Dendritic cell treated with granulocyte-macrophage colony-stimulating factor and Interleukin-4, amounts not matched to agents 40 ng/mL and 50 ng/mL, for 4 days (primary cell): ENCODE measurements at regions not wholly inside any gene's neighbourhood (a gene's known extent, or its start where the extent isn't known, plus 50 kb on each side); places are given as distances from the start of the nearest gene placed in this dataset.
"Not testable (repeated sequence)": the region's sequence is repeated elsewhere in the genome, so short reads cannot be mapped to it uniquely, and the experiment has no call there.

Source experiments
- H3K27ac Mint-ChIP-seq: one replicate; pipeline ENCODE4 v1.8.0; 2022; ENCODE audit warnings: mild to moderate bottlenecking, mixed read lengths
- H3K27me3 Mint-ChIP-seq: one replicate; pipeline ENCODE4 v1.8.0; 2022; ENCODE audit warnings: mild to moderate bottlenecking, mixed read lengths
- H3K36me3 Mint-ChIP-seq: one replicate; pipeline ENCODE4 v1.8.0; 2022; ENCODE audit warnings: low read depth, mixed read lengths
- H3K4me1 Mint-ChIP-seq: one replicate; pipeline ENCODE4 v1.8.0; 2022; ENCODE audit warnings: low read depth, mixed read lengths
- H3K4me3 Mint-ChIP-seq: one replicate; pipeline ENCODE4 v1.8.0; 2022; ENCODE audit warnings: mild to moderate bottlenecking, moderate library complexity, mixed read lengths
- H3K9me3 Mint-ChIP-seq: one replicate; pipeline ENCODE4 v1.8.0; 2022; ENCODE audit warnings: mixed read lengths
- intact Hi-C: fragments of 100-400 bp; cut with micrococcal nuclease; formaldehyde crosslinking; loops from one replicate; pipeline ENCODE4 v1.15.0; 2022

DNA sequence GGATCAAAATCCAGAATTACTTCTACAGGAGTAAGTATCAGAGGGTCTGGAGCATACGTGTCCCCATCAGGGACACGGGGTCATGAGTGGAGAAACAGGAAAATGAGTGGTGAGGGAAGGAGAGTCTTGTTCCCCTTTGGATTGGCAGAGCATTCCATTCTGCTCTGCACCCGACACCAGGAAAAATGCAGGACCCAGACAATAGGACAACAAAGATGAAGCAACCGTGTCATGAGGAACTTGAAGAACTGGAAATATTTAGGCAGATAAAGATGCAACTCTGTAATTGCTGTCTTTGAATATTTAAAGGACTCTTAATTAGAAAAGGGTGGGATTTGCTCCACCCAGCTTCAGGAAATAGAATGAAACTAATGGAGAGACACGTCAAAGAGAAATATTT lies 89.0 kb upstream of the BLID start:
- no peak overlapping the region for H3K27ac Mint-ChIP-seq
- H3K9me3 Mint-ChIP-seq = no peaks in the 10 kb centered on the region
- H3K36me3 Mint-ChIP-seq = no peaks in the 10 kb centered on the region
- H3K4me1 Mint-ChIP-seq = peaks cover 12% of the 10 kb centered on the region
- intact Hi-C loops = no loop called here
- no peak overlapping the region for H3K4me3 Mint-ChIP-seq
- H3K27me3 Mint-ChIP-seq = peaks cover 26% of the 10 kb centered on the region

DNA sequence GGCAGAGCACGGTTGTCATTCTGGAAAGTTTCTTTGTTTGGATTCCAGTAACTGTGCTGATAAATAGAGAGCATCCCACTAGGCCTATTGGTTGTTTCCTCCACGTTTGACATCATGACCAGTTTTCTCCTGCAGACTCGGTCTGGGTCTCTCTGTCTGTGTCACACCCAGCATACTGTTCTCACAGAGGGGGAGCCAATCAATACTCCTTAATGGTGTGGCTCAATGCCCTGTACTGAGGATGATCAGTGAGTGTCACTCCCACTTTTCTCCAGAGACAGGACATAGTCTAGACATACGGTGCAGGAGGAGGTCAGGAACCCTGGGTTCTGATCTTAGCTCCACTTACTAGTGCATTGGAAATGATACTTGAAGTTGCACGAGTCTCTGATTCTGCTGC lies 88.2 kb upstream of the BLID start:
- intact Hi-C loops = no loop called here
- Mint-ChIP-seq H3K36me3 (no peaks in the 10 kb centered on the region), H3K9me3 (no peaks in the 10 kb centered on the region), H3K27me3 (peaks cover 26% of the 10 kb centered on the region), H3K4me1 (peaks cover 10% of the 10 kb centered on the region), H3K27ac (no peak overlapping the region), H3K4me3 (no peak overlapping the region)

DNA sequence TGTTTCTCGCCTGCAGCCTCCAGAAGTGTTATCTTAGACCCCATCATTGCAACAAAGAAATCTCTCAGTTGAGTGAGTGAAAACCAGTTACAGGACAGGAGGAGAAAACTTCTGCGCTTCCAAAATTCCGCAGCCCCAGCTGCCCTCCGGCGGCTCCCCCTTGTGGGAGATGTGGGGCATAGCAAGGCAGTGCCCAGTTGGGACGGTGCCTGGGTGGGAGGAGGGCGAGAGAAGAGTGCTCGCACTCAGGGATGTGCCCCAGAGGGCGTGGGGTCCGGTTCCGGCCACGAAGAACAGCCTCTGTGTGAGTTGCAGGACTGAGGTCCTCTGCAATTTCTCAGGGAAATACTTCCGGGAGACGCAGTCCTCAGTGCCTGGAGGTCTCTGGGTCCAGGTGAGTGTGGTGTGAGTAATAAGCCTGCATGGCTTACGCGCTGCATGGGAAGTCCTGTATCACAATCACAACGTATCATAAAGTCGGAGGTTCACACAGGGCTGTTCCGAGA lies 87.0 kb upstream of the BLID start:
- no peaks in the 10 kb centered on the region for H3K36me3 Mint-ChIP-seq
- H3K27ac Mint-ChIP-seq = no peak overlapping the region
- no peaks in the 10 kb centered on the region for H3K9me3 Mint-ChIP-seq
- no peak overlapping the region for H3K4me3 Mint-ChIP-seq
- peaks cover 26% of the 10 kb centered on the region for H3K27me3 Mint-ChIP-seq
- intact Hi-C loops = loop anchor here (1.0 kb wide), 1 partner anchor 547 kb away; no protein-coding TSS in a partner anchor
- peaks cover 10% of the 10 kb centered on the region for H3K4me1 Mint-ChIP-seq

DNA sequence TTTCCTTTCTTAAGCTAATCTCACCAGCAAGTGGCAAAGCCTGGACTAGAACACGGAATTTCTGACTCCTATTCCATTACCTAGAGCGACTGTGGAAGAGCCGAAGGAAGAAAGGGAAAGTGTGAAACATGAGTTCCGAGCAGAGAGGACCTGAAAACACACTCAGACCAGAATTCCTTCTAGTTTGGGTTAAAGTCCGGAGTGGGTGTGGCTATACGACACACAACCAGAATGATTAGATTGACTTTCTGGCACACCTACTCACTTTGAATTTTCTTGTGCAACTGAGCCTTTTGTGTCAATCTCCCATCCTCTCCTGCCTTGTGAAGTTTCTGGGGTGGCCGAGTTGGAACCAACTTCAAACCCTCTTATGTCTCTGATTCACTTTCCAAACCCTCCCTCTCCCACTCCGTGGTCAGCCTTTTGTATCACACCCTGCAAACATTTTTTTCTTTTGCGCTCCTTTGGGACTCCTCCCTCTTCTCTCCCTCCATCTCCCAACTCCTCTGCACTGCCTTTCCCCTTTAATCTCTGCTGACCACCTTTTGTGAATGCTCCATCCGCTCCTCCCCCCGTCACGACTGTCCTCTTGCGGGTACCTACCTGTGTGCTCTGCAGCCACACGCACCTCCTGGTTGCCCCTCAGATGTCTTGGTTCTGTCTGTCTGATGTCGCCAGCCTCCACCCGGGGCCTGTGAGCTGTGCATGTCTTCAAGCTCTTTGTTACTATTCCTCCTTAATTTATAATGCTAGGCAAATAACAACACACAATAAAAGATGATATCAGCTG lies 86.3 kb upstream of the BLID start:
- Mint-ChIP-seq H3K4me3 (no peak overlapping the region), H3K9me3 (no peaks in the 10 kb centered on the region), H3K27ac (no peak overlapping the region), H3K27me3 (peaks cover 26% of the 10 kb centered on the region), H3K4me1 (peaks cover 10% of the 10 kb centered on the region), H3K36me3 (no peaks in the 10 kb centered on the region)
- intact Hi-C loops = no loop called here

DNA sequence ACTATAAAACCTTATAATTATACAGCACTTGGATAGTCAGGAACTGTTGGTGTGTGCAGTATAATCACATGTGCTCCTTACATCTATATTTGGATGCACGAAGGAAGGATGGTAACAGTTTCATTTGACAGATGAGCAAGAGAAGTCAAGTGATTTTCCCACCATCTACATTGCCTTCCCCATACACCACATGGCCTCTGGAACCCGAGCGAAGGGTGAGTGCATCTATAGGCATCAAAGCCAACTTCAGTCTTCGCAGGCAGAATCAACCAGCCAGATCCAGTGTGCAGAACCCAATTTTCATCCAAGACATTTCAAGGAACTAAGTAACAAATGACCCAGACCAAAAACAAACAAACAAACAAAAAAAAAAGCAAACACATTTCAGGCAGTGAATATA lies 85.1 kb upstream of the BLID start:
- H3K36me3 Mint-ChIP-seq = no peaks in the 10 kb centered on the region
- peaks cover 22% of the 10 kb centered on the region for H3K27me3 Mint-ChIP-seq
- H3K27ac Mint-ChIP-seq = no peak overlapping the region
- peaks cover 3% of the 10 kb centered on the region for H3K4me1 Mint-ChIP-seq
- no peak overlapping the region for H3K4me3 Mint-ChIP-seq
- no peaks in the 10 kb centered on the region for H3K9me3 Mint-ChIP-seq
- intact Hi-C loops = no loop called here

DNA sequence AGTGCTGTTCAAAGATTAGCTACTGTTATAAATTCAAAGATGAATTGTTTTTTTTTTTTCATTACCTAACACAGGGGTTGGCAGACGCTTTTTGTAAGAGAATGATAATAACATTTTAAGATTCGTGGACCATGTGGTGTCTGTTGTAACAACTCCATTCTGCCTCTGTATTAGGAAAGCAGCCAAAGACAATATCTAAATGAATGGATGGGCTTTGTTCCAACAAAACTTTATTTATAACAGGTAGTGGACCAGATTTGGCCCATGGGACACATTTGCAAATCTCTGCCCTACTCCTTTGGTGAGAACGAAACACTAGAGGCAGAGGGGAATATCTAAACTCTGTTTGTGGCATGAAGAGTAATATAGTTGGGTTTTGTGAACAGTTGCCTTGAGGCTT lies 83.6 kb upstream of the BLID start:
- intact Hi-C loops = no loop called here
- Mint-ChIP-seq H3K9me3 (no peaks in the 10 kb centered on the region), H3K4me1 (no peaks in the 10 kb centered on the region), H3K36me3 (no peaks in the 10 kb centered on the region), H3K4me3 (no peak overlapping the region), H3K27ac (no peak overlapping the region), H3K27me3 (peaks cover 21% of the 10 kb centered on the region)

DNA sequence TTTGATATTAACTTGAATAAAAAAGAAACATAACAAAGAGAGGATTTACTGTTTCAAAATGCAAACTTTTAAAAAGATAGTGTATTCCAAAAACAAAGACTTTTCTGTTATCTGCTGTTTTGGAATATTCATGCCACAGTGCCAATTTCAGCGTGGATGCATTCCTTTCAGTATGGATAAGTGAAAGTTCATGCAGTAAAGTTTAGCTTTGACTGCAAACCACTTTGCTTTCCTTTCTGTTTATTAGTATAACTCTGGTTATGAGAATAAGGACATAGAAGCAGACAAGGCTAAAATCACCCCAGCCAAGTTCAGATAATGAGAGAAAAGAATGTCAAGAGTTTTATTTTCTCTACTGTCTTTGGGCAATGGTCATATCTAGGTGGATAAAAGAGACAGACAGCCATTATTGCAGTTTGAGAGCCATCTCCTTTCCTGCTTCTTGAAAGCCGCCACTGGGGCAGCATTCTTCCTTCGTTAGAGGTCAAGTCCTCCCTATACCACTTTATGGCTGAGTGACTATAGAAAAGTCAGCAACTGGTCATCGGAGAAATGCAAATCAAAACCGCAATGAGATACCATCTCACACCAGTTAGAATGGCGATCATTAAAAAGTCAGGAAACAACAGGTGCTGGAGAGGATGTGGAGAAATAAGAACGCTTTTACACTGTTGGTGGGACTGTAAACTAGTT lies 82.4 kb upstream of the BLID start:
- H3K4me3 Mint-ChIP-seq = no peak overlapping the region
- H3K27me3 Mint-ChIP-seq = peaks cover 18% of the 10 kb centered on the region
- H3K4me1 Mint-ChIP-seq = no peaks in the 10 kb centered on the region
- intact Hi-C loops = no loop called here
- H3K27ac Mint-ChIP-seq = no peak overlapping the region
- no peaks in the 10 kb centered on the region for H3K36me3 Mint-ChIP-seq
- H3K9me3 Mint-ChIP-seq = no peaks in the 10 kb centered on the region

DNA sequence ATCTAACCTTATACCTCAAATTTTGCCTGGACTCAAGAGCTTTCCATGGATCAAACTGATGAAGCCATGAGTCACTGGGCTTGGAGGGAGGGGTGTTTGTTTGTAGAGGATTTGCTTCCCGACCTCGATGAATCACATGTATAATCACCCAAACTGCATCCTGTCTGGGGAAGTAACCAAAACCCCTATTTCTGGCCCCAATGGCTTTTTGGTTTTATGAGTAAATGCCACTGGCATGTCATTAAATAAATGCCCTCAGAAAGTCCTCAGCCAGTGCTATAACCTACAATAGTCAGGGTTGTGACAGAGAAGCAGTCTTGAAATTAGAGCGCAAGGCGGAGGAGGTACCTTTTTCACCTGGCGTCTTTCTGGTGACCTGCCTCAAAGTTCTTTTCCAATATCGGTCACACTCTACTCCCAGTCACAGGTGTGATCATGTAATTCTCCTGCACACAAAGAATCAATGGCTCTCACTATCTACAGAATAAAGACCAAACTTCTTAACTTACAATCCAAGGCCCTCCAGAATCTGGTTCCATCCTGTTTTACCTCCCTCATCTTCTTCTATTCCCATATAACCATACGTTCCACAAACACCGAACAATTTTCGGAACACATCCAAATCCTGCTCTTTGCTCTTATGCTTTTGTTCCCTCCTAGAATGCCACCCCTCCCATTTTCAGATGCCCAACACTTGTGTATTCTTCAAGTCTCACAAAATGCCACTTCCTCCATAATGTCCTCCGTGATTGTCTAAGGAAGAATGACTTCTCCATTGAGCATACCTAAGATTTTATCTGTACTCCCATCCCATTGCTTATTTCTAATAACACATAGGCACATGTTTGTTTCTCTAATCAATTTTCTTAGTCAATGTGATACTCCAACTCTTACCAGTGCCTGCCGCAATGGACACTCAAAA lies 81.3 kb upstream of the BLID start:
- intact Hi-C loops = no loop called here
- H3K4me3 Mint-ChIP-seq = no peak overlapping the region
- H3K9me3 Mint-ChIP-seq = no peaks in the 10 kb centered on the region
- H3K27me3 Mint-ChIP-seq = peaks cover 7% of the 10 kb centered on the region
- H3K36me3 Mint-ChIP-seq = no peaks in the 10 kb centered on the region
- H3K27ac Mint-ChIP-seq = no peak overlapping the region
- no peaks in the 10 kb centered on the region for H3K4me1 Mint-ChIP-seq

DNA sequence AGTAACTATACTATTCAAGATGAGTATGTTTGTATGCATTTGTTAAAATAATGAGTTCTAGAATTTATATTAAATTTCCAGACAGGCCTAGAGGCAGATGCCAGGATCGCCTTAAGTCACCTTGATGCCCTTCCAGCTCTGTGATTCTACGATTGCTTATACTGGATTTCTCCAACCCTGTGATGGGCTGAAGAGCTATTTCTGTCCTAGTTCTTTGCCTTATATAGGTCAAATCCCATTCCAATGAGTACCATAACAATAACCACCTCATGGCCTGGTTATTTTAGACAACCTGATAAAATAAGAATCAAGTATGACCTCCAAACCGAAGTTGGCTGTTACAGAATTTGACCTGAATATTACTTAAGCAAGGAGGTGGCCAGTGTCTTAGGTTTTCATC lies 79.8 kb upstream of the BLID start:
- H3K27me3 Mint-ChIP-seq = peaks cover 2% of the 10 kb centered on the region
- intact Hi-C loops = no loop called here
- H3K4me3 Mint-ChIP-seq = no peak overlapping the region
- H3K9me3 Mint-ChIP-seq = no peaks in the 10 kb centered on the region
- no peak overlapping the region for H3K27ac Mint-ChIP-seq
- H3K36me3 Mint-ChIP-seq = no peaks in the 10 kb centered on the region
- H3K4me1 Mint-ChIP-seq = no peaks in the 10 kb centered on the region

DNA sequence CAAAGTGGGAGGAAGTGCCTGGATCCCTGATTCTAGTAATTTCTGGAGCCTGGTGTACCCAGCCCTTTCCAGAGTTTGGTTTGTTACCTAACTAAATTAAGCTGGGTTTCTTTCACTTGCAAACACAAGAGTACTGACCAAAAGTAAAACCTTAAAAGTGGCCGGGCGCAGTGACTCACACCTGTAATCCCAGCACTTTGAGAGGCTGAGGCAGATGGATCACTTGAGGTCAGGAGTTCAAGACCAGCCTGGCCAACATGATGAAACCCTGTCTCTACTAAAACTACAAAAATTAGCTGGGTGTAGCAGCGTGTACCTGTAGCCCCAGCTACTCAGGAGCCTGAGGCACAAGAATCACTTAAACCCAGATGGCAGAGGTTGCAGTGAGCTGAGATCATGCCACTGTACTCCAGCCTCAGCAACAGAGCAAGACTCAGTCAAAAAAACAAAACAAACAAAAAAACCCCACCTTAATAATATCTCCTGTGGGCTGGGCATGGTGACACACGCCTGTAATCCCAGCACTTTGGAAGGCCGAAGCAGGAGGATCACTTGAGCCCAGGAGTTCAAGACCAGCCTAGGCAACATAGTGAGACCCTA lies 78.0 kb upstream of the BLID start:
- H3K4me3 Mint-ChIP-seq, intact Hi-C loops, H3K27ac Mint-ChIP-seq, H3K27me3 Mint-ChIP-seq, H3K4me1 Mint-ChIP-seq, H3K9me3 Mint-ChIP-seq, H3K36me3 Mint-ChIP-seq: not testable (repeated sequence)

DNA sequence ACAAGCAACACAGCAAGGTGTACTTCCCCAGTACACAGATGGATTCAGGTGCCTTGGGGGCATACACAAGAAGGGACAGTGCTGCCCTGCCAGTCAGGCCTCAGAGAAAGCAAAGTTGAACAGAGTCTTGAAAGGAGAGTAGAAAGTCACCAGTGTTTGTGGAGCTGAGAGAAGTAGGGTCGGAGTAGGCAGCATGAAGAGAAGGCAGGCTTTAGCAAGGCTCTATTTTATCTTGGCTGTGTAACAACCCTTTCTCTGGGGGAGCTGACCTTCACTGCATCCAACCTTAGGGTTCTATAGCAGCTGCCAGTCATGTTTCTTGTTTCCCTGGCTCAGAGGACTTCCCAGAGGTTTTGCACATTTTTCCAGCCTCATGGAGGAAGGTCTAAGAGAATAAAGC lies 77.4 kb upstream of the BLID start:
- no peaks in the 10 kb centered on the region for H3K36me3 Mint-ChIP-seq
- H3K9me3 Mint-ChIP-seq = no peaks in the 10 kb centered on the region
- H3K27ac Mint-ChIP-seq = no peak overlapping the region
- H3K4me1 Mint-ChIP-seq = no peaks in the 10 kb centered on the region
- no peak overlapping the region for H3K4me3 Mint-ChIP-seq
- intact Hi-C loops = no loop called here
- peaks cover 2% of the 10 kb centered on the region for H3K27me3 Mint-ChIP-seq

DNA sequence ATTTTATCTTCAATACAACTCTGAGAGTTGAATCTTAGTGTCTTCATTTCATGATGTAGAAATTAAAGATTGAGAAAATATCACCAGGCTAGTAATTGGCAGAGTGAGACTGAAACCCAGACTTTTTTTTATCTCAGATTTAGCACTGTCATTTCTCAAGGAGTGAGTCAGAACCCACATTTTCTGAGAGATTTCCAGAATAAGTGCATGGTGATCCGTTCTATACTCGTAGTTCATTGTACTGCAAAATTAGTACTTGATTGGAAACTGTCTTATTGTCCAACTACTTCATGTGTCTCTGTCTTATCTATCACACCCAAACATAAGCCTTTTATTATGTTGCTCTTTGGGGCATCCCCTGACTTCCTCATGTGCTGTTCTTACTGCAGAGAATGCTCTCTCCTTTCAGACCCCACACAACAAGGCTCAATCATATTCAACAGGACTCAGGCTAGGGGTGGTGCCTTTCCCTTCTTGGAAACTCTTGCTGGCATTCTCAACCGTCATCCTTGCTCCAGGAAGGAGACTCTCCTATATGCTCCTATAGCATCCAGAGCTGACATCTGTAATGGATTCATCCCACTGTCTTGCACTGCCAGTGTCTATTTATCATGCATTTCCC lies 76.7 kb upstream of the BLID start:
- Mint-ChIP-seq H3K36me3 (no peaks in the 10 kb centered on the region), H3K27me3 (peaks cover 2% of the 10 kb centered on the region), H3K4me1 (no peaks in the 10 kb centered on the region), H3K27ac (no peak overlapping the region), H3K9me3 (no peaks in the 10 kb centered on the region), H3K4me3 (no peak overlapping the region)
- intact Hi-C loops = no loop called here

DNA sequence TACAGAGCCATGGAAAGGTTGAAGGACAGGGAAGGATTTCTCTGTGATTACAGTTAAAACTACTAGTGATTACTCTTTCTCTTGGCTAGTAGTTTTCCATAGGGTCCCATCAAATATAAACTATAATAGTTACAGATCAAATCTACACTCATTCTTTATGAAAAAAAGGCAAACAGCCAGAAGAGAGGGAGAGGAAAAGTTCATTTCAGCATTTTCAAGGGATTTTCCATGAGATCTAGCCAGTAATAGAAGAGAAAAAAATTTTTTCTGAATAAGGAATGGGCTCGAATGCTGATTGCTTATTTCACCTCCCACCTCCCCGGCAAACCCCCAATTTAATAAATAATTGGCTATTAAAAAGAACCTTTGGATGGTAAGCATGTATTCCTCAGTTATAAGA lies 74.8 kb upstream of the BLID start:
- no peaks in the 10 kb centered on the region for H3K27me3 Mint-ChIP-seq
- no peaks in the 10 kb centered on the region for H3K4me1 Mint-ChIP-seq
- H3K4me3 Mint-ChIP-seq = no peak overlapping the region
- intact Hi-C loops = no loop called here
- H3K9me3 Mint-ChIP-seq = peaks cover 10% of the 10 kb centered on the region
- no peak overlapping the region for H3K27ac Mint-ChIP-seq
- H3K36me3 Mint-ChIP-seq = no peaks in the 10 kb centered on the region
